ENCODE measurements at regions not wholly inside any gene's neighbourhood (a gene's known extent, or its start where the extent isn't known, plus 50 kb on each side); places are given as distances from the start of the nearest gene placed in this dataset.

GRCh38 chr22:26732284-26732683 is 74.9 kb downstream of the MIAT start:
- no peak for DNase-seq

- DNase-seq: no peak
Observed at GRCh38 chr22:26734339-26735018, 77.1 kb downstream of the MIAT start.

DNA sequence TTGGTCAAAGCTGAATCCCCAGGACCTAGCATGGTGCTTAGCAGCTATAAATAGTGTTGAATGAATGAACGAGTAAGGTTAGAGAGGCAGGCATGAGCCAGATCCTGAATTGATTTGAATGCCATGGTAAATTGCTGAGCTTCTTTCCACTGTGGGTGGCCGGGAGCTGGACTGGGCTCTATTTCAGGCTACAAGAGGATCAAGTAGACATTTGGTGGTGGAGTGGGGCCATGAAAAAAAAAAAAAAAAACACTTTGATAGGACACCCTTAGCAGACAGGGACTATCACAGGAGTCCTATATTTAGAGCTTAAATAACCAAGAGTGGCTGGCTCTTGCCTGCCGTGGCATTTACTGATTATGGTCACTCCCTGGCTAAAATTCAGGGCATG is 77.6 kb downstream of the MIAT start:
- no peak for DNase-seq

GRCh38 chr22:26737262-26737661 is 79.9 kb downstream of the MIAT start:
- DNase-seq: no peak

GRCh38 chr22:26740253-26740652 is 82.9 kb downstream of the MIAT start:
- no peak for DNase-seq

DNA sequence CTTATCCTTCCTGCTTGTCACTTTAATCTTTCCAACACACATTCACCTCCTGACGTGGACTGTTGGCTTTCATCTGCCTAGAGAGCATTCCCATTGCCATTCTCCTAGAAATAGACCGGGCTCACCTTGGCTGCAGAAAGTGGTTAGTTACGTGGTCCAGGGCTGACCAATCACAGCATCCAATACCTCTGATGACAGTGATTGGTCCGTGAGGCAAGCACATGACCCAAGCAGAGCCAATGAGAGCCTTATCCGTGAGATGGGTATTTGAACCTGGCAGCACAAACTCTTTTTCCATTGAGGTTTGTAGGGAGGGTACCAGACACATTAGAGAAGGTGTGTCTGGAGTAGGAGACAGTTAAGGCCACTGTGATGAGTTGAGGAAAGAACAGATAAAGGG is 85.8 kb downstream of the MIAT start:
- DNase-seq: no peak

GRCh38 chr22:26744892-26745808 is 87.8 kb downstream of the MIAT start:
- DNase-seq: no peak

DNA sequence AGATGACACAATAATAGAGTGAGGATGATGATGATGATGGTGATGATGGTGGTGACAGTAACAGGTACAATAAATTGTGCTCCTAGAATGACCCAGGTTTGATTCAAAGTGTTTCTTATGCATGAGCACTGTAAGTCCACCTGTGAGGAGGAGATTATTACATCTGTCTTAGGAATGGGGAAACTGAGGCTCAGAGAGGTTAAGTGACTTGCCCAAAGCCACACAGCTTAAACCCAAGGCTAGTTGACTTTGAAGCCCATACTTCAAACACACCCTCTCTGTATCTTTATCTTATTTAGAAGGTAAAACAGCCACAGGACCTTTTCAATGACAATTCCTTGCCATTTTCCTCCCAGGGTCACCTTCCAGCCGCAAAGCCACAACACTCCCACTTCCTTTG is 88.9 kb downstream of the MIAT start:
- no peak for DNase-seq

DNA sequence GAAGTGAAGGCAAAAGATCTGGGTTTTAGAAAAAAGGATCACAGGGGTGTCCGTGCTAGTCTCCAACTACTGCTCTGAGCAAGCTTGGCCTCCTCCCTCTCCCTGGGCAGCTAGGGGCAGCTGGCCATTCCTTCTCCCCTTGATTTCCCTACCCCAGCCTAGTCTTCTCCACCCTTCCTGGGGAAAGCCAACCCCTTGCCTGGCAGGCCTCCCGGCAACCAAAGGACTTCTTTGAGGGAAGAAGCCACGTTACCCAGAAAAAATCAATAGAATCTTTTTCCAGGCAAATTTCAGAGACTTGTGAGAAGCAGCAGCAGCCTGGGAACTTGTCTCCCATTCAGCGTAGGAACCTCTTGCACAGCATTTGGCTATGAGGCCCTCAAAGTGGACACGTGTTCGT is 91.5 kb downstream of the MIAT start:
- no peak for DNase-seq

DNA sequence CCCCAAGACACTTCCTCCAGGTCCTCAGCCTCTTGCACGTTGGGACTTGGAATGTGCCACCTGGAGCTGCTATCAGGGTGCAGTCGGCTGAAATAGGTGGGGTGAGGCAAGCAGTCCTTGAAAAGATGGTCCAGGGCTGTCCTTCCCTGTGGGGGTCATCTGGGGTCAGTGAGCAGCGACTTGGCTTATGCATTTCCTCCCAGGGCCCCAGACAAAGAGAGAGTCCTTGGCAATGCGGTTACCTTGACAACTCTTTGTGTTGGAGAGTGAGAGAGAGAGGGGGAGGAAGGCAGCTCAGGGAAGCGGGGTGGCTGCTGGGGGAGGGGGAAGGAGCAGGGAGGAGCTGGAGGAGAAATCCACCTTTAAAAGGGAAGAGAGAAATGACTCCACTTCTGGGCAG is 93.8 kb downstream of the MIAT start:
- no peak for DNase-seq

DNA sequence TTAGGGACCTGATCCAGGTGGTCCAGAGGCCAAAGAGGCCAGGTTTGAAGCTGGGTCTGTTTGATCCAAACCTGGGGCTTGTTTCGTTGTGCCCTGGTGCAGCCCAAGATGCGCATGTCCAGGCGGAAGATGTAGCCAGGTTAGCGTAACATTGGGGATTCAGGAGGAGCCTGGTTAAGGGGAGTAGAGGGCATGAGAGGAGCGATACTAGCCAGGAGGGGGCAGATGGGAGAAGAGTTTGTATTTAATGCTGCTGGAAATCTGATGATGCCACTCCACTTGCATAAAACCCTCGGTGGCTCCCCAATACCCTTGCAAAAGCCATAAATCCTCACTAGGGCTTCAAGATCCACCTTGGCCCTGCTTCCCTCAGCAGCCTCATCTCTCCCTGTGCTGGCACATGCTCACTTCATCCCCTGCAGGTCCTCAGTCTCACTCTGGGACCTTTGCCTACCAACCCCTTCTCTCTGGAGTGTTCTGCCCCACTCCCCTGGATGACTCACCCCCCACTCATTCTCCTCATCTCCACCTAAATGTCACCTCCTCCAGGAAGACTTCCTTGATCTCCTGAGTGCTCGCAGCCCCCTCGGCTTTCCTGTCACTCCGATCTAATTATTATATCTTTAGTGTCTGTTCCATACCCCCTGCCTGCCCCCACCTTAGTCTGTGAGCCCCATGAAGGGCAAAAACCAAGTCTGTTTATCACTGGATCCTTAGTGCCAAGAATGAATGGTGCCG is 95.9 kb downstream of the MIAT start:
- no peak for DNase-seq

DNA sequence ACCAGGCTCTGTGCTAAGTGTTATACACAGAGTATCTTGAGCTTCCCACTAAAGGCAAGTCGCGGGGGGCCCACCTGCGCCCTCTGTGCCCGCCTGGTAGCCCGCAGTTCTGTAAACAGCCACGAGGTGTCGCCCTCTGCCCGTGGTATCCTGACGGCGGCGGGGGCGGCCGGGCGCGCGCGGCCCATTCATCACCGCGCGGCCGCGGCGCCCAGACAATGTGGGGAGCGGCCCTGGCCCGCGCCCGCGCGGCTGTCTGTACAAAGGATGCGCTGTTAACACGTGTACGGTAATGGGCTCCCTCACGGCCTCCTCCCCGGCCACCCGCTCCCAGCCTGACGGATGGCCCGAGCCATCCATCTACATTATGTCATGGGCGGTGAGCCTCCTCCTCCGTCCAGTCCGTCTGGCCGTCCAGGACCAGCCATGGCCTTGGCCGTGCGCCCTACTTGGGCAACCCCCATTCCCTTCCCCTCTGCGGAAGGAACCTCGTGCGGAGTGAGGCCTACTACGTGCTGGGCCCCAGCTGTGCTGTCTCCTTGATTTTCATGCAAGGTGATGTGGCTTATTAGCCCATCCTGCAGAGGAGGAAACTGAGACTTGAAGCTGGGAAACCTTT is 99.4 kb downstream of the MIAT start:
- DNase-seq: peak; percentile 86

GRCh38 chr22:26757496-26757895 is 100.1 kb downstream of the MIAT start:
- no peak for DNase-seq

DNA sequence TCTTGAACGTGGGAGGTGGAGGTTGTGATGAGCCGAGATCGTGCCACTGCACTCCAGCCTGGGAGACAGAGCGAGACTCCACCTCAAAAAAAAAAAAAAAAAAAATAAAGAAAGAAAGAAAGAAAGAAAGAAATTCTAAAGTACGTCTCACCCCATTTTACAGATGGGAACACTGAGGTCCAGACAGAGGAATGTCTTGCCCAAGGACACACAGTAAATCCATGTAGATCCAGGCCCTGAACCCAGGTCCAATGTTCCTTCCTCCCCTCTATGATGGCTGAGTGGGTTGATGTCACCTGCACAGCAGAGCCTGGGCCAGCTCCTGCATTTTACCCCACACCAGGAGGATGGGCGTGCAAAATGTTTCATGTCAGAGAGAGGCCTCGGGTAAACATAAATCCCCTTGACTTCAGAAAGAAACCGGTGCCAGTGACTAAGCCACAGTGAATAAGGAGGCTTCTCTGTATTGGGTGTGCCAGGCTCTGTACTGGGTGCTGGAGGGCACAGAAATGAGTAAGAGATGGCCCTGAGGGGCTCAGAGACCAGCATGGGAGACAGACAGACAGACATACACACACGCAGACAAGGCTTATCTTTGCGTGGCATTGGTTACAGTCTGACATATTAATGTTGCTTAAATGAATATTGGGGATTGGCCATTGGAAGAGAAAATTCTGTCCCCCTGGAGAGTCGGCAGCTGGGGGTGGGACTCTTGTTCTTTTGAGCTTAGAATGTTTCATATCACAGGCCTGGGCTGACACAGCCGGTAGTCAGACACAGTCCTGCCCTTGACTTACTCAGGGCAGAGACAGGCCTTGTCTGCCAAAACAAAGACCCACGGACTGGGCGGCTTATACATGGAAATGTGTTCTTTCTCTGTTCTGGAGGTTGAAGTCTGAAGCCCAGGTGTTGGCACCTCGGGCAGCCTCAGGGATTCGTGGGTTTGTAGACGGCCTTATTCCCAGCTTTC is 105.4 kb downstream of the MIAT start:
- DNase-seq: no peak

GRCh38 chr22:26763633-26764361 is 106.4 kb downstream of the MIAT start:
- DNase-seq: no peak

DNA sequence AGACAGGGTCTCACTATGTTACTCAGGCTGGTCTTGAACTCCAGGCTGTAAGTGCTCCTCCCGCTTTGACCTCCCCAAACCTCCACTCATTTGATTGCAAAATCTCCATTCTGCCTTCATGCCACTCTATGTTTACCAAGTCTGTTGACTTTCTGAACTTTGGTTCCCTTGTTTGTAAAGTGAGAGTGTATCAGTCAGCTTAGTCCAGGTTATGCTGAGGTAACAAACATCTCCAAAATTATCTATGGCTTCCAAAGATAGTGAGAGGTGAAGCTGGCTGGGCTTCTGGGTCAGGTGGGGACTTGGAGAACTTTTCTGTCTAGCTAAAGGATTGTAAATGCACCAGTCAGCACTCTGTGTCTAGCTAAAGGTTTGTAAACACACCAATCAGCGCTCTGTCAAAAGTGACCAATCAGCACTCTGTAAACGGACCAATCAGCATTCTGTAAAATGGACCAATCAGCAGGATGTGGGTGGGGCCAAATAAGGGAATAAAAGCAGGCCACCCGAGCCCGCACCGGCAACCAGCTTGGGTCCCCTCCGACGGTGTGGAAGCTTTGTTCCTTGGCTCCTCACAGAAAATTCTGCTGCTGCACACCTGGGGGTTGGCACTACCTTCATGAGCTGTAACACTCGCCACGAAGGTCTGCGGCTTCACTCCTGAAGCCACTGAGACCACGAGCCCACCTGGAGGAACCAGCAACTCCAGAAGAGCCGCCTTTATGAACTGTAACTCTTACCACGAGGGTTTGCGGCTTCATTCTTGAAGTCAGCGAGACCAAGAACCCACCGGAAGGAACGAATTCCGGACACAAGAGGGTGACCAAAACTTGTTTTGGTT is 109.3 kb downstream of the MIAT start:
- DNase-seq: no peak

DNA sequence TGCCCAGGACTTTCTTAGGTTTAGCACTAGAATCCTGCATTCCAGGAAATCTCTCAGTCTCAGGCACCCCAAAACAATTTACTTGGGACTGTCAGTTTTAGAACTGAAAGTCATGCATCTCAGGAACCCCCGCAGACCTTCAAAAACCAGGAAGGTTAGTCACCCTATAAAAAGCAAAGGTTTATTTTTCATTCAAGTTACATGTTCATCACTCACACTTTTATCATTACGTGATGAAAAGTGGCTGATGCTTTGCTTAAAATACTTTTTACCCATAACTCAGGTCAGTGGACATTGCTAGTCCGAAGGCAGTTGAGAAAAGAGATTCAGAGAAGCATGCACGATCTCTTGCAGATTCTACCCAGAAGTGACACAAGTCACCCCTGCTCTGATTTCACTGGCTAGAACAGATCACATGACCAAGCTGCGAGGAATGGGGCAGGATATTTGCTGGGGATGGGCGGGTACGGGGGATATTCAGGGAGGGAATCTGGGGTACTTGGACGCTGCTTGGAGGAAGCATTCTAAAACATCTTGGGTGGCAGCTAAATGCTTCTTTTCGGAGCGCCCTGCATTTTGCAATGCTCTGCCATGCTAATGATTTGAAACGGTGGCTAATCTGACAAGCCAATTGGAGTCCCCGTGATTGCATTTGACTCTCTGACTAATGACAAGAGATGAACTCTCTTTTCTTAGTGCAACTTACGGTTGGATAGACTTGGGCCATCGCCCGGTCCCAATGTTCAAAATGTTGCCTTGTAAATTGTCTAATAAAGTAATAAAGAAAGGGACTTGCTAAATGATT is 110.2 kb downstream of the MIAT start:
- no peak for DNase-seq

- no peak for DNase-seq
Observed at GRCh38 chr22:26768156-26768515, 110.7 kb downstream of the MIAT start.

- no peak for DNase-seq
Observed at GRCh38 chr22:26768952-26769351, 111.6 kb downstream of the MIAT start.

DNA sequence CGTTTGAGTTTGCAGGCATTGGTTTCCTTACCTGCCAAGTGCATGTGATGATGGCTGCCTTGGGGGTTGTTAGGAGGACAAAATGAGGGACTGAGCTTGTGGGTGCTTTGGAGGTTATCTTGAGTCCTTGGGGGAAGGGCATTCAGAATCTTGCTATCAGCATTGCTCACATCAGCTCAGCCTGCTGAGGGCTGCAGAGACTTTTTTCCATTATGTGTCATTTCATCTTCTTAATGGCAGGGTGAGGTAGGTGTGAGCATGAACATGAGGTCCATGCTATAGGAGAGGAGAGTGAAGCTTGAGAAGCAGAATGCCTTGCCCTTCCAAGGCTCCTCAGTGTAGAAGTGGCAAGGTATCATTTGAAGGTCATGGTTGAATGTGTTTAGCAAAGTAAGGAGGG is 112.3 kb downstream of the MIAT start:
- DNase-seq: no peak
